GM18498 (cell line): ENCODE measurements at regions not wholly inside any gene's neighbourhood (a gene's known extent, or its start where the extent isn't known, plus 50 kb on each side); places are given as distances from the start of the nearest gene placed in this dataset.
"Not testable (repeated sequence)": the region's sequence is repeated elsewhere in the genome, so short reads cannot be mapped to it uniquely, and the experiment has no call there.

Experiments used
- ATAC-seq: cut with Tn5 transposase; IDR thresholded peaks from one replicate; pipeline ENCODE4 v1.9.1; 2021; ENCODE audit warnings: mild to moderate bottlenecking, moderate library complexity; ENCODE audit not compliant: unreplicated experiment

DNA sequence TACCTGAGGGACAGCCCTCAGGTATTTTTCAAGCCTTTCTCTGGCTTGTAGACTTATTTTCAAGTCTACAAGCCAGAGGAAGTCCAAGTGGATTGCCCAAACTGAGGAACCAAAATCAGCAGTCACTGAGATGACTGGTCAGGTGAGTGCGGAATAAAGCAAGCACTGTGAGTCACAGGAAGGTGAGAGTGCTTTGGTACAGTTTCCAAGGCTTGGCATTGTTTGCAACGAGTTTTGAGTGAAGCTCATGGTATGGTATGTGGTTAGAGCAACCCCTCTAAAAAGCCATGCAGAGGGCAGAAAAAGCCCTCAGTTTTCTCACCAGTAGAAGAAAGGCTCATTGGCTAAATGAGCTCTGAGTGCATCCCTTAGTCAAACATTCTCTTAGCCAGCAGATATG, 112.8 kb upstream of the EOLA2 start:
- no peak for ATAC-seq

- no peak for ATAC-seq
Observed at GRCh38 chrX:150052226-150052625, 113.9 kb upstream of the EOLA2 start.

DNA sequence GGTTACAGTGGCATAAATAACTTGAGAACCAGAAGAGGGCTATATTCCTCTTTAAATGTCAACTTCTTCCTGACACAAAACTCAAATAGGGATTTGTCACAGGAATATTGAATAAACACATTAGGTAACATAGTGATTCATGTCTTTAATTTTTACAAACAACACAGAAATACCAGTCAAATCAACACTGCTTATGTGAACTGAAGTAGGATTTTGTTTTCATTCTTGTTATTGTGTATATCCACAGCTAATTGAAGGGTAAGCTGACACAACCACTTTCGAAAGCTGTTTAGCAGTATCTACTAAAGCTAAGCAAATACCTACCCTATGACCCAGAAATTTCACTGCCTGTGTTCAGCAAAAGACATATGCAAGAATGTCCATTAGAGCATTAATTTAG, 120.4 kb upstream of the EOLA2 start:
- no peak for ATAC-seq

- no peak for ATAC-seq
Observed at GRCh38 chrX:150060406-150060805, 122.1 kb upstream of the EOLA2 start.

DNA sequence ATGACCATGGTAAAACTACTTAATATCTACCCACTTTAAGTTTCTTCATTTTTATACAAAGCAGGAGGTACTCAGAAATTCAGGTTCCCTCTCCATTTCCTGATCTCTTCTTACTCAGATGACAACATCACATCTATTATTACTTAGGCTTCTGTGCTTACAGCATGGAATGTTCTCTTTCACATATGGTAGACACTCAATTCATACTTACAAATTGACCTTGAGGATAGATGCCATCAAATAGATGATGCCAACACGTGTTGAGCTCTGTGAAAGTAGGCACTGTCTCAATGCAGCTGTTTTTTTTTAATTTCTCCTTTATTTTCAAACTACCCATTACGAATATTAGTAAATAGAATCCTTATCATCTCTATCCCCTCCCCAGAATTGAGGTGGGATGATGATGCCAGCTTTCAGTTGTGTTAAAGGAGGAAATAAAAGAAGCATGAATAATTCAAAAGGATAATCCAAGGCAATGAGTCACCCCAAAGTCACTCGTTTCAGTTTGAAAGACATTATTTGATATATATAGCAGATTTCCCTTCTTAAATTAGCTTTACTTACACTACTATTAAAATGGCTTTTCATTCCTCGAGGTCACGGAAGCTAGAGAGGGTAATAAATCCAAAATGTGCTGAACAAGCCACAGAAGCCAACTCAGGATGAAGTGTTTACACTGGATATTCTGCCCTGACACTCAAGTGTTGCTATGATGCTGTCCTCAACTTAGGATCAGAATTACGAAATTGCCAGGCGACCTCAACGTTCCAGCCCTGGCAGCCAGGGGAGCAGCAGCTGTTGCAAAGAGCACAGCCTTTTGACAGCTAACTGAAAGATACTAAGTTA, 124.2 kb upstream of the EOLA2 start:
- no peak for ATAC-seq

- ATAC-seq: no peak
Observed at GRCh38 chrX:150063138-150063518, 124.8 kb upstream of the EOLA2 start.

DNA sequence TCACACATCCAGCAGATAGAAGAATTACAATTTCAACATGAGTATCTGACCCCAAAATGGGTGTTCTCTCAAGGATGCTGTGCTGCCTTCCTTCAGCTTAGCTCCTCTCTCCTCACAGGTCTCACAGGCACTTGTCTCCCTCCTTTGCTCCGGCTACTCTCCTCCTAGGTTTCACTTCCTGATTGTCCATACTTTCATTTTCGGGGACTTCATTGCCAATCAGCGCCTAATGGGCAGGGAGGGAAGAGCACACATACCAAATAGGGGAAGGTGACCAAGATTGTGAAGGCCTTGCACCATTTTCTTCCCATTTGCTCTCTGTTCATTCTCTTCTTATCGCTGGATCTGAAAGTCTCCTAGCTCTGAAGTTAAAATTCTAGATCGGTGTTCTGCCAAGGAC, 125.4 kb upstream of the EOLA2 start:
- ATAC-seq: no peak

GRCh38 chrX:150074175-150074574, 135.9 kb upstream of the EOLA2 start:
- ATAC-seq: no peak

DNA sequence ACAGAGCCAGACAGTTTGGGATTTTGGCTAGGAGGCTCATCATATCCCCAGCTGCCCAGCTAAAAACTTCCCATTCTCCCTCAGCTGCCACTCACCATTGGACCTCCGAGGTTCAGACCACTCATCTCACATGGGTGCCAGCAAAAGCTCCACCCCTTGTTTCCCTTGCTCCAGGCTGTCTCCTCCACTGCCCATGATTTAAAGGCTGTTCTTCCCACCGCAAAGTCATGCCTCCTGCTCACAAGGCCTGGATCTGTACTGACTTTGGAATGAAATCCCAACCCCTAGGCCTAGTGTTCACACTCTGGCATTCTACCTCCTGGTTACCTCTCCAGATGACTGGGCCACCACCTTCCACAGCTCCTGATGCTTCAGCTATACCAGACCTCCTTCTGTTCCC, 142.2 kb upstream of the EOLA2 start:
- ATAC-seq: no peak

DNA sequence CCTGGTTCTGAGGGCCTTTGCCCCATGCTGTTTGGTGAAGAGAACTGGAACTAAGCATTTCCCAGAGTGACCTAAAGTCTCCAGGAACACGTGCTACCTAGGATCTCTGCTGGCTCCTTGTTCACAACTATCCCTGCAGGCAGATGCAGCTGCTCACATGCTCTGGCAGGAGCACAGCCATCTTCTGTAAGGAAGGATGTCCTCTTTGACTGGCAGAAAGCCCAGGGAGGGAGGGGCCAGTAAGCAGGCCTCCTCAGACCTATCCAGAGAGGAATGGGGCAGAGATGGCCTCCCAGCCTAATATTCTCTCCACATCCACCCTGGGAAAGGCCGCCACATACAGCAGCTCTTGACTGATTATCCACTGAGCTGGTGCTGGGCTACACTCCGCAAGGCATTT, 142.8 kb upstream of the EOLA2 start:
- ATAC-seq: no peak

DNA sequence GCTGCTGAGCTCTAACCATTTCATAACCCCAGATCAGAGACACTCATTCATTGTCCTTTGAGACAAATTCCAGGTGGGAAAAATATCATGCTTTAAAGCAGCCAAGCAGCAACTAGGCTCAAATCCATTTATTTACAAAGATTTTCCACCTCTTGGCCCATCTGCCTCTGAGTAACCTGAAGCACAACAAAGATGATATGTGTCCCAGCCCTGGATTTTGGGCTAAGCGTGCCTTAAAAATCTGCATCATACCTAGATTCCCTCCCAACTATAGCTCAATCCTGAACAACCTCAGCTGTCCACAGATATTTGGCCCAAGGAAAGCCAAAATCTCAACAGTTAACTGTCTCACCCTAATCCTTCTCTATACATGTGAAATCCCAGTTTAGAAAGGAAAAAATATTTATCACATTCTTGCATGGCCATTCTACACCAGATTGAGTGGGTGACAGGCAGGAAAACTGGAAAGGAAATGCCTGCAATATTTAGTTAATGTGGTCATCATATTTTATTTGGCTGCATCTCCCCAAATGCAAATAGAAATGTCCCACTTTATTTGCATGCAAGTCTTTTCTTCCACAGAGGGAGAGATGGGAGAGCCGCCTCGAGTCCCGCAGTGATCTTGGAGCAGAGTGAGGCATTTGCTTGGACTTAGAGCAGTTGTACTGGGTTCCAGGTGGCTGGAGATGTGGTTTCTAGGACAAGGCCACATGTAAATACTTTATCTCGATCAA, 146.4 kb upstream of the EOLA2 start:
- ATAC-seq: no peak

GRCh38 chrX:150085881-150086280, 147.6 kb upstream of the EOLA2 start:
- ATAC-seq: no peak

DNA sequence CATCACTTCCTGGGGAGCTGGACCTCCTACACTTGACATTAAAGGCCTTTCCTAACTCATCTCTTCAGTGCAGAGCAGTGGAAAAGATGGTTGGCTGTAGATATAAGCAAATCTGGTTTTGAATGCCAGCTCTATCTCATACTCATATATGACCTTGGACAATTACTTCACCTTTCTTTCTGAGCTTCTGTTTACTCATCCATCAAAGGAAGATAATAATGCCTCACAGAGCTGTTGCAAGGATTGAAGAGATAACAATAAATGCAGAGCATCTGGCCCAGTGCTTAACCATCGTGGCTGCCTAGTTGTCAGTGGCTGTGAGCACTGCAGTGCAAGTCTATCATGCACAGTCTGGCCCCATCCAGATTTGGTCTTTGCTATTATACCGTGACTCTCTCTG, 148.1 kb upstream of the EOLA2 start:
- ATAC-seq: no peak

- ATAC-seq: no peak
Observed at GRCh38 chrX:150087612-150088011, 149.3 kb upstream of the EOLA2 start.

GRCh38 chrX:150088042-150088441, 149.8 kb upstream of the EOLA2 start:
- no peak for ATAC-seq

GRCh38 chrX:150088766-150089518, 150.7 kb upstream of the EOLA2 start:
- ATAC-seq: no peak

GRCh38 chrX:150091300-150091699, 153.0 kb upstream of the EOLA2 start:
- not testable (repeated sequence) for ATAC-seq

DNA sequence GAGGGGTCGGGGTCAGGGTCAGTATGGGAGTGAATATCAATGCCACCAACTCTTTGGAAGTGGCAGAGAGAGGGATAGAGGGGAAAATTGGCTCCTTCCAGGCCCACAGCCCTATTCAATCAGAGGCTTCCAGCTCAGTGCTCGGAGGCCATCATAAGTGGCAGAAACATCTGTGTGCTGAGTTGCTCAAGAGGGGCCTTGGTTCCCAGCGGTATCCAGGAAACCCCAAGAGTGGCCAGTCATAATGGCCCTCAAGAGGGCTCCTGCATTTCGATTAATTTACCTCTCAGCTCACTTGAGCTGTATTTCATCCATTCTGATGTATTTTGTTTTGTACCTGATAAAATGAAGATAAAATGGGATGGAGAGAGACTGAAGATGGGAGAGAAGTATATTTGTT, 154.3 kb upstream of the EOLA2 start:
- ATAC-seq: no peak

GRCh38 chrX:150094375-150094774, 156.1 kb upstream of the EOLA2 start:
- ATAC-seq: no peak

DNA sequence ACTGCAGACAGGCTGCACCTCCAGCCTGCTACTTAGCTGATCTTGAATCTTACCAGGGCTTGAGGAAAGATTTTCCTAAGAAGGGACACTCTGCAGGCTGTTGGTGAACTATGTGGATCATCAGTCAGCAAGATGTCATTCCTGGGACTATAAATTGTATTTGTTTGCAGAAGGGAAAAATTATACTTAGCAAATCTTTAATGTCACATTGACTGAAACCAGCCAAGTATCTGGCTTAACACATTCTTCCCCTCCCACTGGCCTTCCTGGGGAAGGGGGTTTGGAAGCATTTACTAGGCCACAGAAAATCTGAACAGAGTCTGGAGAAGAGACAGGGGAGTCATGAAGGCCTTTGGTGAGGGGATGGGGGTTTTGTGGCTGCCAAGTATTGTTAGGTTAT, 156.7 kb upstream of the EOLA2 start:
- no peak for ATAC-seq

DNA sequence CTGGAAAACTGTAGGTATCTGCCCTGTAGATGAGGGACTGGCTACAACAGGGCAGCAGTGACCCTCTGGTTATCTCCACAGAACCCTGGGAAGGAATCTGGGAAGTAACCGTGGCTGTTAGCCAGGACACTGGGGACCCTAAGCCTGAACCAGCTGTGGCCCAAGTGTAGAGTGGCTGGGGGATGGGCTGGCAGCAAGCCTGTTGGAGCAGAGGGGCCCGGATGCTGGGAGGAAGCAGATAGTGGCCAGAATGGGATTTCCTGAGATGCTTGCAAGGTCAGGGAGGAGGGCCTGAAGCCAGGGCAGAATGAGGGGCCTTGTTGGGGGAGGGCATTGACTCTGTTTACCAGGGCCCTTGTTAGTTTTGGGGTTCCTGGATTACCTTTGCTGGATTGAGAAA, 161.0 kb upstream of the EOLA2 start:
- no peak for ATAC-seq

- no peak for ATAC-seq
Observed at GRCh38 chrX:150100261-150100660, 162.0 kb upstream of the EOLA2 start.
